Parathyroid adenoma (tissue), 2 donors: ENCODE measurements at regions not wholly inside any gene's neighbourhood (a gene's known extent, or its start where the extent isn't known, plus 50 kb on each side); places are given as distances from the start of the nearest gene placed in this dataset.

Experiments
- H2AFZ ChIP-seq: fragments of 300-600 bp; sonication (generic); one replicate; pipeline ENCODE4 v1.7.0; 2017; ENCODE audit warnings: antibody characterized with exemption, mild to moderate bottlenecking
- H3K27ac ChIP-seq: fragments of 300-600 bp; sonication (generic); one replicate; pipeline ENCODE4 v1.7.0; 2017
- H3K27me3 ChIP-seq: fragments of 300-600 bp; sonication (generic); one replicate; pipeline ENCODE4 v1.7.0; 2017; ENCODE audit warnings: low read length; ENCODE audit not compliant: control insufficient read depth, insufficient read depth
- H3K36me3 ChIP-seq: fragments of 300-600 bp; sonication (generic); one replicate; pipeline ENCODE4 v1.7.0; 2017; ENCODE audit warnings: low read length; ENCODE audit not compliant: control insufficient read depth, insufficient read depth
- H3K4me1 ChIP-seq: fragments of 300-600 bp; sonication (generic); one replicate; pipeline ENCODE4 v1.7.0; 2017; ENCODE audit warnings: control low read depth
- H3K4me2 ChIP-seq: fragments of 300-600 bp; sonication (generic); one replicate; pipeline ENCODE4 v1.7.0; 2017; ENCODE audit warnings: low read length
- H3K4me3 ChIP-seq: fragments of 300-600 bp; sonication (generic); one replicate; pipeline ENCODE4 v1.7.0; 2017; ENCODE audit warnings: low read depth, low read length
- H3K79me2 ChIP-seq: fragments of 300-600 bp; sonication (generic); one replicate; pipeline ENCODE4 v1.7.0; 2017; ENCODE audit warnings: control low read depth
- H3K9ac ChIP-seq: fragments of 300-600 bp; sonication (generic); one replicate; pipeline ENCODE4 v1.7.0; 2017; ENCODE audit warnings: mild to moderate bottlenecking
- H3K9me3 ChIP-seq: fragments of 300-600 bp; sonication (generic); one replicate; pipeline ENCODE4 v1.7.0; 2017; ENCODE audit warnings: low read length; ENCODE audit not compliant: control insufficient read depth
- CTCF ChIP-seq: fragments of 300-600 bp; sonication (generic); IDR thresholded peaks from one replicate; pipeline ENCODE4 v1.7.0; 2017; ENCODE audit warnings: antibody characterized with exemption, mild to moderate bottlenecking
- donor health status: primary hyperparathyroidism.

- H3K4me1 ChIP-seq: peaks cover 5% of the 10 kb centered on the region
- no peak overlapping the region for H3K27ac ChIP-seq
- H3K79me2 ChIP-seq: no peaks in the 10 kb centered on the region
- H3K36me3 ChIP-seq: no peaks in the 10 kb centered on the region
- no peak overlapping the region for H3K4me2 ChIP-seq
- no peak overlapping the region for H2AFZ ChIP-seq
- H3K9me3 ChIP-seq: no peaks in the 10 kb centered on the region
- H3K4me3 ChIP-seq: no peak overlapping the region
- no peak for TF ChIP-seq CTCF
- H3K27me3 ChIP-seq: no peaks in the 10 kb centered on the region
- no peak overlapping the region for H3K9ac ChIP-seq
These were observed 70.0 kb downstream of the IRX2 start for GRCh38 chr5:2681476-2681875.

GRCh38 chr5:2680979-2681378 lies 70.5 kb downstream of the IRX2 start:
- Histone ChIP-seq H3K4me3 (no peak overlapping the region), H3K27me3 (no peaks in the 10 kb centered on the region), H3K36me3 (no peaks in the 10 kb centered on the region), H2AFZ (no peak overlapping the region), H3K27ac (no peak overlapping the region), H3K79me2 (no peaks in the 10 kb centered on the region), H3K9me3 (no peaks in the 10 kb centered on the region), H3K9ac (no peak overlapping the region), H3K4me1 (peaks cover 8% of the 10 kb centered on the region), H3K4me2 (no peak overlapping the region)
- TF ChIP-seq CTCF: no peak

- no peak overlapping the region for H2AFZ ChIP-seq
These were observed 73.8 kb downstream of the IRX2 start for GRCh38 chr5:2677689-2678088.

GRCh38 chr5:2675548-2675947 lies 75.9 kb downstream of the IRX2 start:
- H3K4me2 ChIP-seq: peak overlapping the region; percentile 29
- no peak overlapping the region for H3K27ac ChIP-seq
- peaks cover 9% of the 10 kb centered on the region for H3K4me1 ChIP-seq
- H3K36me3 ChIP-seq: no peaks in the 10 kb centered on the region
- H3K9ac ChIP-seq: no peak overlapping the region
- no peaks in the 10 kb centered on the region for H3K9me3 ChIP-seq
- no peaks in the 10 kb centered on the region for H3K79me2 ChIP-seq
- H3K27me3 ChIP-seq: no peaks in the 10 kb centered on the region
- TF ChIP-seq CTCF: no peak
- peak overlapping the region; percentile 5 for H2AFZ ChIP-seq
- no peak overlapping the region for H3K4me3 ChIP-seq

More at GRCh38 chr5:2677689-2678088, 73.8 kb downstream of the IRX2 start:
- Histone ChIP-seq H3K79me2 (no peaks in the 10 kb centered on the region), H3K4me2 (no peak overlapping the region), H3K9ac (no peak overlapping the region), H3K4me1 (peaks cover 9% of the 10 kb centered on the region), H3K9me3 (no peaks in the 10 kb centered on the region), H3K36me3 (no peaks in the 10 kb centered on the region), H3K4me3 (no peak overlapping the region), H3K27ac (no peak overlapping the region), H3K27me3 (no peaks in the 10 kb centered on the region)
- no peak for TF ChIP-seq CTCF

- no peak overlapping the region for H3K27ac ChIP-seq
- no peak for TF ChIP-seq CTCF
- H3K36me3 ChIP-seq: no peaks in the 10 kb centered on the region
- no peaks in the 10 kb centered on the region for H3K79me2 ChIP-seq
- no peak overlapping the region for H2AFZ ChIP-seq
- H3K9ac ChIP-seq: no peak overlapping the region
- no peak overlapping the region for H3K4me2 ChIP-seq
- H3K9me3 ChIP-seq: no peaks in the 10 kb centered on the region
- no peak overlapping the region for H3K4me3 ChIP-seq
- no peaks in the 10 kb centered on the region for H3K27me3 ChIP-seq
- peaks cover 9% of the 10 kb centered on the region for H3K4me1 ChIP-seq
These were observed 77.0 kb downstream of the IRX2 start for GRCh38 chr5:2674456-2674855.
